ENCODE measurements at regions not wholly inside any gene's neighbourhood (a gene's known extent, or its start where the extent isn't known, plus 50 kb on each side); places are given as distances from the start of the nearest gene placed in this dataset.
"Not testable (repeated sequence)": the region's sequence is repeated elsewhere in the genome, so short reads cannot be mapped to it uniquely, and the experiment has no call there.

DNA sequence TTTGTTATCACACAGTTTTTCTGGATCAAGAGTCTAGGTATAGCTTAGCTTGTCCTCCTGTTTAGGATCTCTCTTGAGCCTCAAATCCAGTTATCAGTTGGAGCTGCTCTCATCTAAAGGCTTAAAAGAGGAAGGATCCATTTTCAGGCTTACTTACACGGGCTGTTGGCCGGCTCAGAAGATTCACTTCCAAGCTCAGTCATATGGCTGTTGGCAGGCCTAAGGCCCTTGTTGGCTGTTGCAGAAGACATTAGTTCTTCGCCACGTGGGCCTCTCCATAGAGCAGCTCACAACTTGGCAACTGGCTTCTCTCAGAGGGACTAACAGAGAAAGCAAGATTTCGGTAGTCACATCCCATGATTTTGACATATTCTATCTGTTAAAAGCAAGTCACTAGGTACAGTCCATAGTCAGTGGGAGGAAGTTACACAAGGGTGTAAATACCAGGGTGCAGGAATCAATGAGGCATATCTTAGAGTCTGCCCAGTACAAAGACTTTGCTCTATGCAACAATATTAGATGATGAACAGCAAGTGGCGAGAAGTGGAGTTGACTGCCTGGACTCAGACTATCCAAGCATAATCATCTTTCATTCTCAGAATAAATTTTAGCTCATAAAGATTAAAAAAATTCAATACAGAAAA, 280.1 kb upstream of the MBL2 start:
- Histone ChIP-seq H3K9ac (ENCODE audit: low read depth in 1 of 2, low read length in 2 of 2) (no peak overlapping the region), H3K27me3 (ENCODE audit: control insufficient read depth in 1 of 2, insufficient read depth in 2 of 2, low read length in 2 of 2) (no peaks in the 10 kb centered on the region), H3K4me3 (ENCODE audit: low read depth in 1 of 2, low read length in 2 of 2) (no peak overlapping the region), H3K36me3 (ENCODE audit: control insufficient read depth in 1 of 2, insufficient read depth in 2 of 2, low read length in 2 of 2) (no peaks in the 10 kb centered on the region), H3K27ac (ENCODE audit: low read depth, low read length) (no peak overlapping the region), H3K9me3 (ENCODE audit: control insufficient read depth in 1 of 2, low read length in 2 of 2) (no peaks in the 10 kb centered on the region), H3K4me1 (ENCODE audit: control insufficient read depth in 1 of 2, insufficient read depth in 2 of 2, low read length in 2 of 2) (no peaks in the 10 kb centered on the region)

DNA sequence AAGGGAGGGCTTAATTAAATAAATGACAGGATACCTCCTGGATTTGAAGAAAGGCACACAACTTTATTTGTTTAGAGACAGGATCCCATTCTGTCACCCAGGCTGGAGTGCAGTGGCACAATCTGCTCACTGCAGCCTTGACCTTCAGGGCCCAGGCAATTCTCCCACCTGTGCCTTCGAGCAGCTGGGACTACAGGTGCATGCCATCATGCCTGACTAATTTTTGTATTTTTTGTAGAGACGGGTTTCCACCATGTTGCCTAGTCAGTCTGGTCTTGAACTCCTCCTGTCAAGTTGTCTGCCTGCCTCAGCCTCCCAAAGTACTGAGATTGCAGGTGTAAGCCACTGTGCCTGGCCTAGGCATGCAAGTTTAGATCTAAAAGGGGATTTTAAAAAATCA, 272.7 kb upstream of the MBL2 start:
- Histone ChIP-seq H3K4me3 (ENCODE audit: low read depth in 1 of 2, low read length in 2 of 2) (no peak overlapping the region), H3K4me1 (ENCODE audit: control insufficient read depth in 1 of 2, insufficient read depth in 2 of 2, low read length in 2 of 2) (no peaks in the 10 kb centered on the region), H3K36me3 (ENCODE audit: control insufficient read depth in 1 of 2, insufficient read depth in 2 of 2, low read length in 2 of 2) (no peaks in the 10 kb centered on the region), H3K27ac (ENCODE audit: low read depth, low read length) (no peak overlapping the region), H3K9ac (ENCODE audit: low read depth in 1 of 2, low read length in 2 of 2) (no peak overlapping the region), H3K9me3 (ENCODE audit: control insufficient read depth in 1 of 2, low read length in 2 of 2) (no peaks in the 10 kb centered on the region), H3K27me3 (ENCODE audit: control insufficient read depth in 1 of 2, insufficient read depth in 2 of 2, low read length in 2 of 2) (no peaks in the 10 kb centered on the region)

DNA sequence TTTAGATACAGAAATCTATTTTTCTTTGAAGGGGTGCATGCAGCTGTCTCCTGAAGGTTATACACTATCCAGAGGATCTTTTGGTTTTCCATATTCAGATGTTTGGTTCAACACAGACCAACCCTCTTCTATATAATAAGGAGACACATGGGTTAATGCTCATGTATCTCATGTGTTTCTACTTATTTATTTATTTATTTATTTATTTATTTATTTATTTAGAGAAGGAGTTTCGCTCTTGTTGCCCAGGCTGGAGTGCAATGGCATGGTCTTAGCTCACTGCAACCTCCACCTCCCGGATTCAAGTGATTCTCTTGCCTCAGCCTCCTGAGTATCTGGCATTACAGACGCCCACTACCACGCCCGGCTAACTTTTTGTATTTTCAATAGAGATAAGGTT, 263.2 kb upstream of the MBL2 start:
- not testable (repeated sequence) for H3K27ac ChIP-seq (ENCODE audit: low read depth, low read length); H3K36me3 ChIP-seq (ENCODE audit: control insufficient read depth in 1 of 2, insufficient read depth in 2 of 2, low read length in 2 of 2); H3K9me3 ChIP-seq (ENCODE audit: control insufficient read depth in 1 of 2, low read length in 2 of 2); H3K4me3 ChIP-seq (ENCODE audit: low read depth in 1 of 2, low read length in 2 of 2); H3K9ac ChIP-seq (ENCODE audit: low read depth in 1 of 2, low read length in 2 of 2); H3K27me3 ChIP-seq (ENCODE audit: control insufficient read depth in 1 of 2, insufficient read depth in 2 of 2, low read length in 2 of 2); H3K4me1 ChIP-seq (ENCODE audit: control insufficient read depth in 1 of 2, insufficient read depth in 2 of 2, low read length in 2 of 2)

DNA sequence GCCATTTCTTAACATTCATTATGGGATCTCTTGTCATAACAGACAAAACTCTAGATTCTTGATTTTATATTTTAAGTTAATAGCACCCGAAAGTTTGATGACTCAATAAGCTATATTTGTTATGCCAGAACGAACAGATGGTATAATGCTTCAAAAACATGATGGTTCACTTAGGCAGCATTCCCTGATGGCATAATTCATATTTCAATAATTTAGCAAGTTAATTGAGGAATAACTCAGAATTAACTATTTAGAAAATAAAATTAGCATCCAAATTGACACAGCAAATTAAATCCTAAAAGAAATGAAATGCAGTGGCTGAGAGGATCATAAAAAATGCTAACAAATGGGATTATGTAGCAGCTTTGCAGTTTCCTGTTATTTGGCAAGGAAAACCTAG, 260.8 kb upstream of the MBL2 start:
- Histone ChIP-seq H3K4me1 (ENCODE audit: control insufficient read depth in 1 of 2, insufficient read depth in 2 of 2, low read length in 2 of 2) (peaks cover 0 to 10% of the 10 kb centered on the region in 2 donors), H3K9me3 (ENCODE audit: control insufficient read depth in 1 of 2, low read length in 2 of 2) (no peaks in the 10 kb centered on the region), H3K27me3 (ENCODE audit: control insufficient read depth in 1 of 2, insufficient read depth in 2 of 2, low read length in 2 of 2) (no peaks in the 10 kb centered on the region), H3K9ac (ENCODE audit: low read depth in 1 of 2, low read length in 2 of 2) (no peak overlapping the region), H3K36me3 (ENCODE audit: control insufficient read depth in 1 of 2, insufficient read depth in 2 of 2, low read length in 2 of 2) (no peaks in the 10 kb centered on the region), H3K27ac (ENCODE audit: low read depth, low read length) (no peak overlapping the region), H3K4me3 (ENCODE audit: low read depth in 1 of 2, low read length in 2 of 2) (no peak overlapping the region)

DNA sequence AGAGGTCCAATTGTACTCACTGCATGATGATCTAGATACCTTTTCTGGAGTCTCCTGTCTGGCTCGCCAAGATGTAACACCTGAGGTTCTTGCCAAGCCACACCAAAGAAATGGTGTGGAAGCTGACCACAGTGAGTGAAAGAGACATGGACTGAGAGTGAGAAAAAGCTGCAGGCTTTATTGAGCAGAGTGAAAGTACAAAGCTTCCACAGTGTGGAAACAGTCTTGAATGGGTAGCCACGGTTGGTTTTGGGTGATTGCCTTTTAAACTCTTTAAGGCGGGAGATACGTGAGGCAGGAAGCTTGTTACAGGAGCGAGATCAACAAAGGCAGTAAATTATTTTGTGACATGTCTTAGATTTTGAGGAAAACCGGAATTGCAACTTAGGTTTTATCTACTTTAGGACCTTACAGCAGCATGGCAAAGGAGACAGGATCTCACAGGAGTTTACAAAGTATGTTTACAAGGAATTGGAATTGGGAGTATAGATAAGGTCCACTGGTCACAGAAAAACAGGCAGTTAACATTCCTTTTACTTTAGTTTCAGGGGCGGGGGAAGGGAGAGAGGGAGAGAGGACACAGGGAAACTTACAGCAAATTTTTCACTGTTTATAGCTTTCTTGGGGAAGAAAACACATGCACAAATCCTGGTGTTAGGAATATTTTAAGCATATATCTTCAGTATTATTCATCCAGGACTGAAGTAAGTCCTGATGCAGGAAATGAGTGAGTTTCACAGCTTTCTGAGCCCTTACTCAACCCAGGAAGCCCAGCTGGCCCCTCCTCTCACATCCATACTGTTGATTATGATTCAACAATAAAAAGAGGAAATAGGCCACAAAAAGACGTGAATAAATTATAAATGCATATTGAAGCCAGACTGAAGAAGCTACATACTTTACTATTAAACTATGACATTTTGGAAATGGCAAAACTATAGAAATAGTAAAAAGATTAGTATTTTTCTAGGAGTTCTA, 257.6 kb upstream of the MBL2 start:
- H3K9me3 ChIP-seq (ENCODE audit: control insufficient read depth in 1 of 2, low read length in 2 of 2); H3K9ac ChIP-seq (ENCODE audit: low read depth in 1 of 2, low read length in 2 of 2); H3K4me3 ChIP-seq (ENCODE audit: low read depth in 1 of 2, low read length in 2 of 2); H3K27ac ChIP-seq (ENCODE audit: low read depth, low read length); H3K27me3 ChIP-seq (ENCODE audit: control insufficient read depth in 1 of 2, insufficient read depth in 2 of 2, low read length in 2 of 2); H3K36me3 ChIP-seq (ENCODE audit: control insufficient read depth in 1 of 2, insufficient read depth in 2 of 2, low read length in 2 of 2): not testable (repeated sequence)
- H3K4me1 ChIP-seq (ENCODE audit: control insufficient read depth in 1 of 2, insufficient read depth in 2 of 2, low read length in 2 of 2), result peaks cover 0 to 10% of the 10 kb centered on the region in 2 donors

DNA sequence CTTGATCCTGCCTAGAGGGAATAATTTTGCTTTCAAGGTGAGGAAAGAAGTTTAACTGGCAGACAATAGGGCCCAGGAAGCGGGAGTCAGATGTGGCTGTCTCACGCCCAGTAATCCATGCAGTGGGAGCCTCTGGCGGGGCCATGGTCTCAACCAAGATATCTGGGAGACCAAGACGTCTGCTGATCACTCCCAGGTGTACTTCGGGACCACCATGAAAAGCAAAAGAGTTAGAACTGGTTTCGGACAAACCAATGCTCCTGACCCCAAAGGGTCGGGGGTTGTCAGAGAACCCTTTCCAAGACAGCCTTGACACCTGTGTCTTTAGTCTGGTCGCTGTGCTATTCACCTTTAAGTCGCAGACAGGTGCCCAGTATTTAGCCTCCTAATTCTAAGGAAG, 256.9 kb upstream of the MBL2 start:
- Histone ChIP-seq H3K27me3 (ENCODE audit: control insufficient read depth in 1 of 2, insufficient read depth in 2 of 2, low read length in 2 of 2) (no peaks in the 10 kb centered on the region), H3K9ac (ENCODE audit: low read depth in 1 of 2, low read length in 2 of 2) (no peak overlapping the region), H3K4me3 (ENCODE audit: low read depth in 1 of 2, low read length in 2 of 2) (no peak overlapping the region), H3K27ac (ENCODE audit: low read depth, low read length) (no peak overlapping the region), H3K4me1 (ENCODE audit: control insufficient read depth in 1 of 2, insufficient read depth in 2 of 2, low read length in 2 of 2) (peaks cover 0 to 10% of the 10 kb centered on the region in 2 donors), H3K36me3 (ENCODE audit: control insufficient read depth in 1 of 2, insufficient read depth in 2 of 2, low read length in 2 of 2) (no peaks in the 10 kb centered on the region), H3K9me3 (ENCODE audit: control insufficient read depth in 1 of 2, low read length in 2 of 2) (no peaks in the 10 kb centered on the region)

DNA sequence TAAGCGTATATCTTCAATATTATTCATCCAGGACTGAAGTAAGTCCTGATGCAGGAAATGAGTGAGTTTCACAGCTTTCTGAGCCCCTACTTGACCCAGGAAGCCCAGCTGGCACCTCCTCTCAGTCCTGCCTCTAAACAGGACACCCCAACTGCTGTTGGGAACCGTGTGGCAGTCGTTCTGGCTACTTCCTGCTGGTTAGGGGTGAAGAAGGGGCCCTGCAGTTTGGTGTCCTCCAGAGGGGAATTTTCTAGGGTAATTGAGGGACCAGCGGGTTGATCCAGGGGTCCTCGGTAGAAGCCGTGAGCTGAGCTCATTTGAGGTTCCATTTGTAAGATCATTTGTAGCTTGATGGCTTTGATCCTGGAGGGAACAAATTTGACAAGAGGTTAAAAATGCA, 253.2 kb upstream of the MBL2 start:
- not testable (repeated sequence) for H3K9ac ChIP-seq (ENCODE audit: low read depth in 1 of 2, low read length in 2 of 2); H3K27ac ChIP-seq (ENCODE audit: low read depth, low read length); H3K4me1 ChIP-seq (ENCODE audit: control insufficient read depth in 1 of 2, insufficient read depth in 2 of 2, low read length in 2 of 2); H3K36me3 ChIP-seq (ENCODE audit: control insufficient read depth in 1 of 2, insufficient read depth in 2 of 2, low read length in 2 of 2); H3K27me3 ChIP-seq (ENCODE audit: control insufficient read depth in 1 of 2, insufficient read depth in 2 of 2, low read length in 2 of 2); H3K9me3 ChIP-seq (ENCODE audit: control insufficient read depth in 1 of 2, low read length in 2 of 2)
- peak overlapping the region in 1 of 2 donors; percentile 67 for H3K4me3 ChIP-seq (ENCODE audit: low read depth in 1 of 2, low read length in 2 of 2)

DNA sequence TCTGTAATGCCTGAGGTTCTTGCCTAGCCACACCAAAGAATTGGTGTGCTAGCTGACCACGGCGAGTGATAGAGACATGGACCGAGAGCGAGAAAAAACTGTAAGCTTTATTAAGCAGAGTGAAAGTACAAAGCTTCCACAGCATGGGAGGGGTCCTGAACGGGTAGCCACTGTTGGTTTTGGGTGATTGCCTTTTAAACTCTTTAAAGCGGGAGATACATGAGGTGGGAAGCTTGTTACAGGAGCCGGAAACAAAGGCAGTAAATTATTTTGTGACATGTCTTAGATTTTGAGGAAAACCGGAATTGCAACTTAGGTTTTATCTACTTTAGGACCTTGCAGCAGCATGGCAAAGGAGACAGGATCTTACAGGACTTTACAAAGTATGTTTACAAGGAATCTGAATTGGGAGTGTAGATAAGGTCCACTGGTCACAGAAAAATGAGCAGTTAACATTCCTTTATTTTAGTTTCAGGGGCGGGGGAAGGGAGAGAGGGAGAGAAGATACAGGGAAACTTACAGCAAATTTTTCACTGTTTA, 252.7 kb upstream of the MBL2 start:
- Histone ChIP-seq H3K9me3 (ENCODE audit: control insufficient read depth in 1 of 2, low read length in 2 of 2) (no peaks in the 10 kb centered on the region), H3K27ac (ENCODE audit: low read depth, low read length) (no peak overlapping the region), H3K36me3 (ENCODE audit: control insufficient read depth in 1 of 2, insufficient read depth in 2 of 2, low read length in 2 of 2) (no peaks in the 10 kb centered on the region), H3K27me3 (ENCODE audit: control insufficient read depth in 1 of 2, insufficient read depth in 2 of 2, low read length in 2 of 2) (no peaks in the 10 kb centered on the region), H3K4me1 (ENCODE audit: control insufficient read depth in 1 of 2, insufficient read depth in 2 of 2, low read length in 2 of 2) (peaks cover 0 to 3% of the 10 kb centered on the region in 2 donors), H3K4me3 (ENCODE audit: low read depth in 1 of 2, low read length in 2 of 2) (peak overlapping the region; percentile 65 to 67), H3K9ac (ENCODE audit: low read depth in 1 of 2, low read length in 2 of 2) (peak overlapping the region in 1 of 2 donors; percentile 15)

DNA sequence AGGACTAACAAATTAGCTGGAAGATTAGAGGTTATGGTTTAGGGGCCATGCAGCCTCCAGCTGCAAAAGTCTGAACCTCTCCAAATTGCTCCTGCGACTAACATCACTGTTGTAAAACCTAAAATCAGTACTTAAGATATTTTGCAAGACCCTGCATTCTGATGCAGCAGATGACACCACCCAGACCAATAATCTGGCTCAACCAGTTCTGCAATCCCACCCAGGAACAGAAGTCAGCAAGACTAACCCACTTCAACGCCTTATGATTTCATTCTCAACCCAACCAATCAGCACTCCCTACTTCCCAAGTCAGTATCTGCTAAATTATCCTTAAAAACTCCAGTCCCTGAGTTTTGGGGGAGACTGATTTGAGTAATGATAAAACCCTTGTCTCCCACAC, 250.8 kb upstream of the MBL2 start:
- Histone ChIP-seq H3K4me1 (ENCODE audit: control insufficient read depth in 1 of 2, insufficient read depth in 2 of 2, low read length in 2 of 2) (no peaks in the 10 kb centered on the region), H3K9me3 (ENCODE audit: control insufficient read depth in 1 of 2, low read length in 2 of 2) (no peaks in the 10 kb centered on the region), H3K4me3 (ENCODE audit: low read depth in 1 of 2, low read length in 2 of 2) (no peak overlapping the region)

DNA sequence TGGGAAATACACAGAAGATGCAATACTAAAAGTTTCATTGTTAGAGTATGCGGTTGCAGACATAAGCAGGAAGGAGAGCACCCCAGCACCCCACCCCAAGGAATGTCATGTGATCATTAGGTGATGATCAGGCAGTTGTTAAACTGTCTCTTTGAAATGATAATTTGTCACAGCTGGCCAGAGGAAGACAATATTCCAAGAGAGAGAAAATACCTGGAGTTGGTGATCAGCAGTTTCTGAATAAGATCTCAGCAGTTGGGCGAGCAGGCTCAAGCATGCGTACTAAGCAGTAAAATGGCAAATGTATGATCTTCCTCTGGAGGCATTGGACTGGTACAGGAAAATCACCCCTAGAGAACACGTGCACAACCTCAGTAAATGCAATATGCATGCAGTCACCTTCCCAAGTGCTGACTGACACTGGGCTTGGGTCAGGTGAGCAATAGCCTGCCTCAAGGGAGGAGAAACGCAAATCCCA, 250.1 kb upstream of the MBL2 start:
- Histone ChIP-seq H3K9ac (ENCODE audit: low read depth in 1 of 2, low read length in 2 of 2) (no peak overlapping the region), H3K27ac (ENCODE audit: low read depth, low read length) (no peak overlapping the region), H3K36me3 (ENCODE audit: control insufficient read depth in 1 of 2, insufficient read depth in 2 of 2, low read length in 2 of 2) (no peaks in the 10 kb centered on the region), H3K4me1 (ENCODE audit: control insufficient read depth in 1 of 2, insufficient read depth in 2 of 2, low read length in 2 of 2) (no peaks in the 10 kb centered on the region), H3K27me3 (ENCODE audit: control insufficient read depth in 1 of 2, insufficient read depth in 2 of 2, low read length in 2 of 2) (no peaks in the 10 kb centered on the region), H3K9me3 (ENCODE audit: control insufficient read depth in 1 of 2, low read length in 2 of 2) (no peaks in the 10 kb centered on the region), H3K4me3 (ENCODE audit: low read depth in 1 of 2, low read length in 2 of 2) (no peak overlapping the region)

More for the DNA sequence above, 250.8 kb upstream of the MBL2 start:
- Histone ChIP-seq H3K27ac (ENCODE audit: low read depth, low read length) (no peak overlapping the region), H3K27me3 (ENCODE audit: control insufficient read depth in 1 of 2, insufficient read depth in 2 of 2, low read length in 2 of 2) (no peaks in the 10 kb centered on the region), H3K9ac (ENCODE audit: low read depth in 1 of 2, low read length in 2 of 2) (no peak overlapping the region), H3K36me3 (ENCODE audit: control insufficient read depth in 1 of 2, insufficient read depth in 2 of 2, low read length in 2 of 2) (no peaks in the 10 kb centered on the region)

Data from duodenal mucosa (tissue), 2 donors.